ENCODE measurements at regions not wholly inside any gene's neighbourhood (a gene's known extent, or its start where the extent isn't known, plus 50 kb on each side); places are given as distances from the start of the nearest gene placed in this dataset.
"Not testable (repeated sequence)": the region's sequence is repeated elsewhere in the genome, so short reads cannot be mapped to it uniquely, and the experiment has no call there.

GRCh38 chr16:88149663-88150062 lies 198.4 kb downstream of the BANP start:
- not testable (repeated sequence) for TF ChIP-seq POLR2A (IDR thresholded peaks at IDR 0.05)
- TF ChIP-seq, protein P1, sequence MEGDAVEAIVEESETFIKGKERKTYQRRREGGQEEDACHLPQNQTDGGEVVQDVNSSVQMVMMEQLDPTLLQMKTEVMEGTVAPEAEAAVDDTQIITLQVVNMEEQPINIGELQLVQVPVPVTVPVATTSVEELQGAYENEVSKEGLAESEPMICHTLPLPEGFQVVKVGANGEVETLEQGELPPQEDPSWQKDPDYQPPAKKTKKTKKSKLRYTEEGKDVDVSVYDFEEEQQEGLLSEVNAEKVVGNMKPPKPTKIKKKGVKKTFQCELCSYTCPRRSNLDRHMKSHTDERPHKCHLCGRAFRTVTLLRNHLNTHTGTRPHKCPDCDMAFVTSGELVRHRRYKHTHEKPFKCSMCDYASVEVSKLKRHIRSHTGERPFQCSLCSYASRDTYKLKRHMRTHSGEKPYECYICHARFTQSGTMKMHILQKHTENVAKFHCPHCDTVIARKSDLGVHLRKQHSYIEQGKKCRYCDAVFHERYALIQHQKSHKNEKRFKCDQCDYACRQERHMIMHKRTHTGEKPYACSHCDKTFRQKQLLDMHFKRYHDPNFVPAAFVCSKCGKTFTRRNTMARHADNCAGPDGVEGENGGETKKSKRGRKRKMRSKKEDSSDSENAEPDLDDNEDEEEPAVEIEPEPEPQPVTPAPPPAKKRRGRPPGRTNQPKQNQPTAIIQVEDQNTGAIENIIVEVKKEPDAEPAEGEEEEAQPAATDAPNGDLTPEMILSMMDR (IDR thresholded peaks at IDR 0.05), result not testable (repeated sequence)
